ENCODE measurements at regions not wholly inside any gene's neighbourhood (a gene's known extent, or its start where the extent isn't known, plus 50 kb on each side); places are given as distances from the start of the nearest gene placed in this dataset.
"Not testable (repeated sequence)": the region's sequence is repeated elsewhere in the genome, so short reads cannot be mapped to it uniquely, and the experiment has no call there.

DNA sequence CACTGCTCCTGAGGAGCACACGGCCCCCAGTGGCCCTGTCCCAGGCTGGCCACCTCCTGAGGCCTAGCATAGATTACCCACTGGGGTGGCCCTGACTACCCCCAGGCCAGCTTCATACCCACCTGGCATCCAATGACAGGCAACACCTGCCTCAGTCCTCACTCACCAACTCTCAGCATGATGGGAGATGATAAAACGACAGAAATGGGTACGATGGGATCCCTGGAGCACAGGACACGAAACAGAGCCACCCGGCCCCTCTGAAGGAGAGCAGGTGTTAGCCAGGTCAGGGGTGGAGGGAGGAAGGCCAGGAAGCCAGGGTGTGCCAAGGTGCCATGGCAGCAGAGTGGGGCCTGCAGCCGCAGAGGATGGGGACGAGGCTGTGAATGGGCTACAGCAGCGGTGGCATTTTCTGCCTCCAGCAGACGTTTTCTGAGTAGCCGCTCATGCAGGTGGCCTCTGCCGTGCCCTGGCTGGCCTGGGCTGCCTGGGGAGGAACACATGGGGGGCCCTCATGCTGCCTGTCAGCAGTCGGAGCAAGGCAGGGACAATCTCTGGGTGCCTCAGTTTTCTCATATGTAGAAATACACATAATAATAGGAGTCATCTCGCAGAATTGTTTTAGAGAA lies 50.2 kb upstream of the FGF3 start:
- H3K4me1 Mint-ChIP-seq (ENCODE audit: low read depth in 2 of 2) = no peaks in the 10 kb centered on the region
- no peaks in the 10 kb centered on the region for H3K9me3 Mint-ChIP-seq
- ATAC-seq (replicated peaks) (no peak), DNase-seq (no peak)
- H3K4me3 Mint-ChIP-seq = no peak overlapping the region
- H3K27ac Mint-ChIP-seq = no peak overlapping the region
- H3K36me3 Mint-ChIP-seq (ENCODE audit: insufficient read depth) = peaks cover 2% of the 10 kb centered on the region
- peaks cover 17 to 79% of the 10 kb centered on the region in 2 donors for H3K27me3 Mint-ChIP-seq

DNA sequence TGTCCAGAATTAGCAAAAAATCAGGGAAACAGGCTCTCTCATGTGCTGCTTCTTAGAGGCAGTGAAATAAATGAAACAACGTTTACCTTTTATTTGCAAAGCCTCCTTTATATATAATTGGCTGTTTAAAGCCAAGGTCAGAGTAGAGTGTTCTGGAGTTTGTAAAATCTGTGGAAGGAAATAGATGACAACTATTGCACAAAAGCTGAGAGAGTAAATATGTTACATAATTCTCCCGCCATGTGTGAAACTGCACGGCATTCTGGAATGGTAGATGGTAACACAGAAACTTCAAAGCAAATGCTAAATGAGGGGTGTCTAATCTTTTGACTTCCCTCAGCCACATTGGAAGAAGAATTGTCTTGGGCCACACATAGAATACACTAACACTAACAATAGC lies 51.5 kb upstream of the FGF3 start:
- DNase-seq (no peak), ATAC-seq (replicated peaks) (no peak)
- Mint-ChIP-seq H3K4me3 (no peak overlapping the region), H3K27ac (no peak overlapping the region), H3K9me3 (no peaks in the 10 kb centered on the region), H3K36me3 (ENCODE audit: insufficient read depth) (peaks cover 2% of the 10 kb centered on the region), H3K27me3 (peaks cover 11 to 67% of the 10 kb centered on the region in 2 donors), H3K4me1 (ENCODE audit: low read depth in 2 of 2) (no peaks in the 10 kb centered on the region)

DNA sequence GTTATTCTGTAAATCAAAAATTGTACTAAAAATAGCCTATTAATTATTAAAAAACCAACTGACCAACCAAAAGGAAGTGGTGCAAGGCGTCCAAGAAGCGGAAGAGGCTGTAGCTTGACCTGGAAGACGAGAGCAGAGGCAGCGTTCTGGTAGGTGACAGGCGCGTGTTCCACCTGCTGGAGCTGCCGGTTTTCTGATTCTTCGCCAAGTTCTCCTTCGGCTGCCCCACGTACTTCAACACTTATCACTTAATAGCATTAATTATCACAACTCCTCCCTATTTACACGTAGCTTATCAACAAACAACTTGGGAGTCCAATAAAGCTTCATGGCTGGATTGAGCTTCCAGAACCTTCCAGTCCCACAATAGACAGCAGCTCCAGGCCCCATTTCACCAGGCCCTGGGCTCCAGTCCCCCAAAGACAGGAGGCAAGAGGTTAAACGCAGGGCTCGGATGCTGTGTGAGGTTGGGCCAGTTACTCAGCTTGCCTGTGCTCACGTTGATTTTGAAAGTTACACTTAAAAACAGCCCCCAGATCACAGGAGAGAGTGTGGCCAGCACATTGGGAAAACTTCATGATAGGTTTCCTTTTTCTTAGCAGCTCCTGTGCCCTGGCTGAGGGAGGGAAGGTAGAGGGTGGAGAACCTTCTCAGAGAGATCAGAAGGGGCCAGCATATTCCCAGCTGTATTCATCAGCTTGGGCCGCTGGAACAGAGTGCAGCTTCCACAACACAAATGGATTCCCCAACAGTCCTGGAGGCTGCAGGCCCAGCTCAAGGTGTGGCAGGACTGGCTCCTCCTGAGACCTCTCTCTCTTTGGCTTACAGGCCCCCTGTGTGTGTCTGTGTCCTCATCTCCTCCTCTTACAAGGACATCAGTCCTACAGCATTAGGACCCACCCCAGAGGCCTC lies 54.2 kb upstream of the FGF3 start:
- Mint-ChIP-seq H3K4me3 (no peak overlapping the region), H3K27me3 (peaks cover 11 to 55% of the 10 kb centered on the region in 2 donors), H3K4me1 (ENCODE audit: low read depth in 2 of 2) (no peaks in the 10 kb centered on the region), H3K36me3 (ENCODE audit: insufficient read depth) (peaks cover 2% of the 10 kb centered on the region), H3K9me3 (no peaks in the 10 kb centered on the region), H3K27ac (no peak overlapping the region)
- no peak for DNase-seq
- ATAC-seq (replicated peaks) = no peak

DNA sequence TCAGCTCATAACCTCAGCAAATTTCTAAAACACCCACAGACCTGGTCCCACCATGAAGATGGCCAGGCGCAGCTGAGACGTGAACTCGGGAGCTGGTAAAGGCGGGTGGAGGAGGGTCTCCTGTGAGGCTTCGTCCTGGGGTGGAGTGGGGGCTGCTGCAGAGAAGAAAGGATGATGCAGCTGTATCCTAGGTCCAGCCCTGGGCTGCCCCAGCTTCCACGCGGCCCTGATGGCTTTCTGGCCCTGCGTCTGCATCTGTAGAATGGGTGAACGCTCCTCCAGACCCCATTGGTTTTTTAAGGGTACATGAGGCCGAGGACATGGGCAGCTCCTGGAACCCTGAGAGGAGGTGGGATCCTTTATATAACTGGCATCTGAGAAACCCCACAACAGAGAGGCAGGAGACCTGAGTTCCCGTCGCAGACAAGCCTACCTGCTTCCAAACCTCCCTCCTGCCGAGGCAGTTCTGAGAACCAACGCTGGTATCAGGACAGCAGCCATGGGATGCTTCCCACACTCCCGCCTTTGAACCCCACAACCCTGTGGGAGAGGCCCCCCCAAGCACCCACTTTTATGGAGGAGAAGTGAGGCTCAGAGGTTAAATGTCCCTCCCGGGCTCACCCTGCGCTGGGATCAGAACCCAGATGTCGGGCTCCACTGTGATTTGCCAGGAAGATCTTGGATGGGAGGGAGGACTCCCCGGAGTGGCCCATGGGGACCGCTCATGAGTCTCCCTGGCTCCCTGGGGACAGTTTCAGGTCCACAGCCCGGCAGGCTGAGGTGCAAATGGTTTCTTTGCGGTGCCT lies 55.2 kb upstream of the FGF3 start:
- no peaks in the 10 kb centered on the region for H3K9me3 Mint-ChIP-seq
- DNase-seq (no peak), ATAC-seq (replicated peaks) (no peak)
- no peak overlapping the region for H3K4me3 Mint-ChIP-seq
- no peak overlapping the region for H3K27ac Mint-ChIP-seq
- H3K27me3 Mint-ChIP-seq = peaks cover 3 to 54% of the 10 kb centered on the region in 2 donors
- peaks cover 2% of the 10 kb centered on the region for H3K36me3 Mint-ChIP-seq (ENCODE audit: insufficient read depth)
- H3K4me1 Mint-ChIP-seq (ENCODE audit: low read depth in 2 of 2) = no peaks in the 10 kb centered on the region

DNA sequence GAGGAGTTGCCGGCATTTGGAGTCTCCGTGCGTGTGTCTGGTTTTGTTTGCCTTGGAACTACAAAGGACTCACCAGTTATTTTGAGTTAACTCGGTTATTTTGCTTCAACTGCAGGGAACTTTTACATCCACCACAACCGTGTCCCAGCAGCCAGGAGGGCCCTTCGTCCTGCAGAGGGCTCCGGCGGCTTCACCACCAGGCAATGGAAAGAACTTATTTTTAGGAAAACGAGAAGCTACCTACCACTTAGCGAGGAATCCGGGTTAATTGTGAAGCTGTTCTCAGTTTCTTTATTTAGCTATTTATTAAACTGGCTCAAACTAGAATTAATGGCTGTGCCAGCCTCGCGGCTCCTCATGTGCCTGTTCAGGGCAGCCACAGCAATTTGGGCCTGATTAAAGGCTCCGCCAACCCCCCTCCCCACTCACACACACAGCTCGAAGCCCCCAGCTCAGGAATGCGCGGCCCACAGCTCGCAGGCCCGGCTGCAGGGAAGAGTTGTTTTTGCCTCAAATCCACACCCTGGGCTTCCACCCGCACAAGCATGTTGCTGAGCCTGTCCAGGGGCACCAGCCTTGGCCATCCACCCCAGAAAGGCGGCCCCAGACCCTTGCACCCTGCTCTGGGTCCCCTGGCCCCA lies 55.9 kb upstream of the FGF3 start:
- Mint-ChIP-seq H3K9me3 (no peaks in the 10 kb centered on the region), H3K27me3 (peaks cover 0 to 49% of the 10 kb centered on the region in 2 donors), H3K27ac (no peak overlapping the region), H3K36me3 (ENCODE audit: insufficient read depth) (peaks cover 2% of the 10 kb centered on the region), H3K4me1 (ENCODE audit: low read depth in 2 of 2) (no peaks in the 10 kb centered on the region), H3K4me3 (no peak overlapping the region)
- DNase-seq (no peak), ATAC-seq (replicated peaks) (no peak)

DNA sequence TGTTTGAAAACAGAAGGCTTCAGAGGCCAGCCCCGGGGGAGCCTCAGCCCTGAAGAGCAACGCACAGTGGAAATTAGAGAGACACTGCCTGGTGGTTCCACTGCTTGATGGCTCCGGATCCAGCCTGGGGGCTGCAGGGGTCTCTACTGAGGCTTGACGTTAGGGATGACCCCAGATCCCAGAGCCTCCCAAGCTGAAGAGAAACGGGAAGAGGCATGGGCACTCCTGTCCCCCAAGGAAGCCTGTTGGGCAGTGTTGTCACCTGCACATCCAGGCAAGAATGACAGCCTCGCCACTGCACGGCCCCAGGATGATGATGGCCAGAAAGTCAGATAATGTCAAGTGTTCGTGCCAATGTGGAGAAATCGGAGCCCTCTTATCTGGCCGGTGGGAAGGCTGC lies 56.8 kb upstream of the FGF3 start:
- Mint-ChIP-seq H3K36me3 (ENCODE audit: insufficient read depth) (peaks cover 2% of the 10 kb centered on the region), H3K27me3 (peaks cover 0 to 58% of the 10 kb centered on the region in 2 donors), H3K4me3 (no peak overlapping the region), H3K9me3 (no peaks in the 10 kb centered on the region), H3K4me1 (ENCODE audit: low read depth in 2 of 2) (no peaks in the 10 kb centered on the region), H3K27ac (no peak overlapping the region)
- no peak for ATAC-seq (replicated peaks)
- DNase-seq = no peak

DNA sequence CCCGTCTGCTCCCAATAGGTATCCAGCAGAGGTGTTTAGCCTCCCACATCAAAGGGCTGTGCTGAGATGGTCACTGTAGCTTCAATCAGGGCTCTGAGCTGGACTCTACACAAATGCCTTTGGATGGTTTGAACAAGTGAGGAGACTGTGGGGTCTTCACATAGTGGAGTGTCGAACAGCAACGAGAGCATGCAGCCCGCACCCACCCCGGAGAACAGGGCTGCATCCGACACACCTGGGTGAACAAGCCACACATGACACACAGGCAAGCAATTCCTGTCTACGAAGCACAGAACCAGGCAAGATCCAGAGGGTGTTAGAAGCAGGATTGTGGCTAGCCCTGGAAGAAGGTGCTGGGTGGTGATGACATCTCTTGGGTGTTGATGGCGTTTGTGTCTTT lies 58.0 kb upstream of the FGF3 start:
- no peak for DNase-seq
- Mint-ChIP-seq H3K27me3 (peaks cover 0 to 62% of the 10 kb centered on the region in 2 donors), H3K4me1 (ENCODE audit: low read depth in 2 of 2) (no peaks in the 10 kb centered on the region), H3K36me3 (ENCODE audit: insufficient read depth) (peaks cover 2% of the 10 kb centered on the region), H3K9me3 (no peaks in the 10 kb centered on the region), H3K4me3 (no peak overlapping the region), H3K27ac (no peak overlapping the region)
- ATAC-seq (replicated peaks) = no peak

DNA sequence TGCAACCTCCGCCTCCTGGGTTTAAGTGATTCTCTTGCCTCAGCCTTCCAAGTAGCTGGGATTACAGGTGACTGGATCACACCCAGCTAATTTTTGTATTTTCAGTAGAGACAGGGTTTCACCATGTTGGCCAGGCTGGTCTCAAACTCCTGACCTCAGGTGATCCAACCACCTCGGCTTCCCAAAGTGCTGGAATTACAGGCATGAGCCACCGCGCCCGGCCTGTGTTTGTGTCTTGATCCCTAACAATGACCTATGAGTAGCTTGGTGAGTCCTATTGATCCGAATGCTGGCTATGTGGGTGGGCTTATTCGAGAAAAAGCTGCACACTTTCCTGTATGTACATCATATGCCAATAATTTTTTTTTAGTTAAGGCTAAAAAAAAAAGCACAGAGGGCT lies 58.5 kb upstream of the FGF3 start:
- H3K4me3 Mint-ChIP-seq; H3K9me3 Mint-ChIP-seq; H3K27ac Mint-ChIP-seq; H3K36me3 Mint-ChIP-seq (ENCODE audit: insufficient read depth); ATAC-seq (replicated peaks); DNase-seq; H3K4me1 Mint-ChIP-seq (ENCODE audit: low read depth in 2 of 2): not testable (repeated sequence)
- peaks cover under 1 to 62% of the 10 kb centered on the region in 2 donors for H3K27me3 Mint-ChIP-seq

DNA sequence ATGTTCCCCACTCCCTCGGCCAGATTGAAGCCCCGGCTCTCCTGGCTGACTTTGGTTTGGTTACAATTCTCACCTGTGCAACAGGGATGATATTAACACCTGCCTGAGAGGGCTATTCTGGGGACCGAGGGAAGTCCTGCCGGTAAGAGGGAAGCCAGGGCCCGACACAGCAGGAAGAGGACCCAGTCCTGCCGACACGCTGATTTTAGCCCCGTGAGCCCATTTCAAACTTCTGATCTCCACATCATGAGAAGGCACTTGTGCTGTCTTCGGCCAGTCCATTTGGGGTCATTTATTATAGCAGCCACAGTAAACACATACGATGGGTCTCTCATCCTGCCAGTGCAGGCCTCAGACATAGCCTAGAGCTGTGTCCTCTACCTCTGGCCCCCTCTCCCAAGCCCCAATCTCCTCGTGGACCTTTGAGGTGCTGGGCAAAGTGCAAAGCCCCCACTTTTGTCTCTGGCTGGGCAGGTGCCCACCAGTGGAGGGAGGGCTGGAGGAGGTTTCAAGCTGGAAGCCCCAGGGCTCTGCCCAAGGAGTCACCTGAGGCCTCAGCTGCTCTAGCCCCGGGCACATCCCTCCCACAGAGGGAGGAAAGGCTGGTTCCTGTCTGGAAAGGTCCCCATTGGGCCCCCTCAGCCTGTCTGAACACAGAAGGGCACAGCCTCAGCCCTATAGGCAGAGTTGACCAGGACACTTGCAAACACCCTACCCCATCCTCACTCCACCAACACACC lies 59.1 kb upstream of the FGF3 start:
- Mint-ChIP-seq H3K4me1 (ENCODE audit: low read depth in 2 of 2) (no peaks in the 10 kb centered on the region), H3K27ac (no peak overlapping the region), H3K4me3 (no peak overlapping the region), H3K9me3 (no peaks in the 10 kb centered on the region), H3K36me3 (ENCODE audit: insufficient read depth) (no peaks in the 10 kb centered on the region), H3K27me3 (peaks cover 6 to 65% of the 10 kb centered on the region in 2 donors)
- no peak for DNase-seq
- no peak for ATAC-seq (replicated peaks)

DNA sequence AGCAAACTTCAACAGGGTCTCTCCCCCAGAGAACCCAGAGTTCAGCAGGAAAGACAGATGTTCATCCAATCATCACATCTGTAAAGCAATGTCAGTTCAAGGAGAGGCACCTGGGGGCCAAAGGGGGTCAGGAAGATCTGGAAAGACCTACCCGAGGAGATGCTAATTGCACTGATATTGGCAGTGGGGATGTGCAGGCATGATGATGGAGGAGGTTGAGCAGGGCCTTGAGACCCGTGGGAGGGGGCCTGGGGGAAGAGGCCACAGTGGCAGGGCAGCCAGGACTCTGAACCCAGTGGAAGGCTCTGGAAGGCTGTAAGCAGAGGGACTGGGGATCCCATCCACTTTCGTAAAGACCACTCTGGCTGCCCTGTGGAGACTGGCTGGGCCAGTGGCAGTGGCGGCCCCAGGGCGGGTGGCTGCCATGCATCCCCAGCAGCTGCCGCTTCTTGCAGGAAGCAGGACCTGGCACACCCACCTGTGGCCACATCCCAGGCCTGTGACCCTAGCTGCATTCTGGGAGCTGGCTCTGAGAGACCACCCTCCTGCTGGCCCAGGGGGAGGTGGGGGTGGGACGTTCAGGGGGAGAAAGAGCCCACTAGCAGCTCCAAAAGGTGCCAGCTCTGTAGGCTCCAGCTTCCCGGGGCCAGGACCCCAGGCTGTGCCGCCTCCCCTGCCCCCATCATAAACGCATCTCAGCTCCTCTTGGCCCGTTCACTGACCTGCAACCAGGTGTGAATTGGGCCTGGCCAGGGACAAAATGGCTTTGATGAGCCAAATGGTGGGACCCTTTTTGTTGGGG lies 59.9 kb upstream of the FGF3 start:
- H3K27me3 Mint-ChIP-seq = peaks cover 8 to 67% of the 10 kb centered on the region in 2 donors
- H3K27ac Mint-ChIP-seq = no peak overlapping the region
- ATAC-seq (replicated peaks) = no peak
- no peaks in the 10 kb centered on the region for H3K9me3 Mint-ChIP-seq
- no peaks in the 10 kb centered on the region for H3K4me1 Mint-ChIP-seq (ENCODE audit: low read depth in 2 of 2)
- H3K36me3 Mint-ChIP-seq (ENCODE audit: insufficient read depth) = no peaks in the 10 kb centered on the region
- no peak overlapping the region for H3K4me3 Mint-ChIP-seq
- DNase-seq = no peak

DNA sequence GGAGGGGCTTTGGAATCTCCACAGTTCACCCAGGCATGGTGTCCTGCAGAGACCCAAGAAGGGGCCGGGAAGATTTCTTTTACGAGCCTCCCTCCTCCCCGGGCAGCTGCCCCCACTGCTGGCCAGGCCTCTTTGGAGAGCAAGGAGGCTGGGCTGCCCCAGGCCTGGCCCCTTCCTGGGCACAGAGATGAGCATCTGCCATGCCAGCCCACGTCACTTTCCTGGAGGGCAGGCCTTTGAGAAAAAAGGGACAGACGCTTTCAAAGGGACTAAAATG lies 60.5 kb upstream of the FGF3 start:
- H3K9me3 Mint-ChIP-seq = no peaks in the 10 kb centered on the region
- H3K36me3 Mint-ChIP-seq (ENCODE audit: insufficient read depth) = no peaks in the 10 kb centered on the region
- DNase-seq (no peak), ATAC-seq (replicated peaks) (no peak)
- peaks cover 8 to 68% of the 10 kb centered on the region in 2 donors for H3K27me3 Mint-ChIP-seq
- no peaks in the 10 kb centered on the region for H3K4me1 Mint-ChIP-seq (ENCODE audit: low read depth in 2 of 2)
- H3K4me3 Mint-ChIP-seq = no peak overlapping the region
- no peak overlapping the region for H3K27ac Mint-ChIP-seq

DNA sequence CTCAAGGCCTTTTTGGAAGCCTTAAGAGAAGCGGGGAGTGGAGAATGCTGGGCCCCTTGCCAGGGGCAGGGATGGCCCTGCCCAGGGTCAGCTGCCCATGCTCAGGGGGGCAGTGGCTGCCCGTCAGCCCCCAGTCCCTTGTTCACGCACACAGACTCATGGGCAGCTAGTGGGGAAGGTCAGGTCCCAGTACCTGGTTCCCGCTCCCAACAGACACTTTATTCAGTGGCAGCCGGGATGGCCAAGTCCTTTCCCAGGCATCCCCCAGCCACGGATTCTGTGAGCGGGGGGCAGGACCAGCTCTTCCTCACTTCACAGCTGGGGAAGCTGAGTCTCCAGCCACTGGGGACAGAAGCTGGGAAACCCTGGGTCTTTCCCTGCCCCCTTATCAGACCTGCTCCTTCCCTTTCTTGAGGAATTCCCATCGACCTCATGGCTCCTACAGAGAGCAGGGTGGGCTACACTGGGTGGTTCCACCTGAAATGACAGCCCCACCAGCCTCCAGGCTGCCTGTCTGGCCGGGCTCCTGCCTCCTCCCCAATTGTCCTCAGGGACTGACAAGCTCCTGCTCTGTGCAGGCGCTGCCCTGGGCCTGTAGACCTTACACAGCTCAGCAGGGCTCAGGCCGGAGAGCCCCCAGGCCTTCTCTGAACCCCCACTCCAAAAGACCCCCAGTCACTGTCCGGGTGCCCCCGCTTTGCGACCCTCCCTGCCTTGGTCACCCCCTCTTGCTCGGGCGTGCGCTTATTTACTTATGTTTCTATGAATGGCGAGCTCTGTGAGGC lies 61.0 kb upstream of the FGF3 start:
- Mint-ChIP-seq H3K9me3 (no peaks in the 10 kb centered on the region), H3K27ac (no peak overlapping the region), H3K4me1 (ENCODE audit: low read depth in 2 of 2) (no peaks in the 10 kb centered on the region), H3K4me3 (no peak overlapping the region), H3K27me3 (peaks cover 10 to 74% of the 10 kb centered on the region in 2 donors), H3K36me3 (ENCODE audit: insufficient read depth) (no peaks in the 10 kb centered on the region)
- ATAC-seq (replicated peaks) = no peak
- no peak for DNase-seq
